AG04449 (cell line): ENCODE measurements at regions not wholly inside any gene's neighbourhood (a gene's known extent, or its start where the extent isn't known, plus 50 kb on each side); places are given as distances from the start of the nearest gene placed in this dataset.

Experiments
- CTCF ChIA-PET: fragments of 350-600 bp; formaldehyde crosslinking; extraction: SDS; loops from one replicate; lab custom pipeline; 2021; ENCODE audit warnings: antibody characterized with exemption; lab: Yijun Ruan, JAX
- POLR2A ChIA-PET: fragments of 400-600, 350-600 bp; formaldehyde crosslinking; extraction: SDS; loops from one replicate; lab custom pipeline; 2020; ENCODE audit warnings: antibody characterized with exemption, inconsistent platforms; lab: Yijun Ruan, JAX
- DNase-seq: peaks from one replicate; pipeline ENCODE4 v3.0.0-alpha.2; 2010; ENCODE audit warnings: low read depth, low spot score
- H3K4me3 ChIP-seq: 2 replicates; pipeline ENCODE4 v1.5.1; 2011; ENCODE audit warnings: low read depth, mild to moderate bottlenecking, control low read depth, low read length
- TF ChIP-seq, protein P1 (sequence below): IDR thresholded peaks from one replicate; pipeline ENCODE4 v1.5.1; 2011; ENCODE audit warnings: mild to moderate bottlenecking, moderate library complexity, low read length, control low read depth, inconsistent platforms; ENCODE audit not compliant: insufficient read depth; ENCODE audit errors: missing control alignments

DNA sequence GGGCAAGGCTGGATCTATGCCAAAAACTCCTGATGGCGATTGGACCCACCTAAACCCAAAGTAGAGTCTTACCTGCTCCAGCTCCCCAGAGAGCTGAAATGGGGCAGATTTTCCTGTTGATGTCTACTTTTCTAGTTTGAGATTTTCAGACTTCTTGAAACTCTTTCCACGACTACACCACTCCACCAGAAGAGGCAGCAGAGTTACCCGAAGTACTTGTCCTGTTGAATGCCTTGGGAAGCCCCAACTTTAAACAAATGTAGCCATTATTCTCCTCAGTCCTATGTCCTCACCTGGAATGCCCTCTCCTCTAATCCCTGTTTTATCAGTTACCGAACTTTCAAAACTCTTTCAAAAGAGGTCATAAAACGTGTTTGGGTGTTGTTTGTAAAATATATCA lies 843.8 kb downstream of the VGLL3 start:
- ChIA-PET POLR2A (no interaction called here), CTCF (no interaction called here)
- H3K4me3 ChIP-seq: no peak overlapping the region
- TF ChIP-seq, protein P1, sequence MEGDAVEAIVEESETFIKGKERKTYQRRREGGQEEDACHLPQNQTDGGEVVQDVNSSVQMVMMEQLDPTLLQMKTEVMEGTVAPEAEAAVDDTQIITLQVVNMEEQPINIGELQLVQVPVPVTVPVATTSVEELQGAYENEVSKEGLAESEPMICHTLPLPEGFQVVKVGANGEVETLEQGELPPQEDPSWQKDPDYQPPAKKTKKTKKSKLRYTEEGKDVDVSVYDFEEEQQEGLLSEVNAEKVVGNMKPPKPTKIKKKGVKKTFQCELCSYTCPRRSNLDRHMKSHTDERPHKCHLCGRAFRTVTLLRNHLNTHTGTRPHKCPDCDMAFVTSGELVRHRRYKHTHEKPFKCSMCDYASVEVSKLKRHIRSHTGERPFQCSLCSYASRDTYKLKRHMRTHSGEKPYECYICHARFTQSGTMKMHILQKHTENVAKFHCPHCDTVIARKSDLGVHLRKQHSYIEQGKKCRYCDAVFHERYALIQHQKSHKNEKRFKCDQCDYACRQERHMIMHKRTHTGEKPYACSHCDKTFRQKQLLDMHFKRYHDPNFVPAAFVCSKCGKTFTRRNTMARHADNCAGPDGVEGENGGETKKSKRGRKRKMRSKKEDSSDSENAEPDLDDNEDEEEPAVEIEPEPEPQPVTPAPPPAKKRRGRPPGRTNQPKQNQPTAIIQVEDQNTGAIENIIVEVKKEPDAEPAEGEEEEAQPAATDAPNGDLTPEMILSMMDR: no peak
- no peak for DNase-seq

DNA sequence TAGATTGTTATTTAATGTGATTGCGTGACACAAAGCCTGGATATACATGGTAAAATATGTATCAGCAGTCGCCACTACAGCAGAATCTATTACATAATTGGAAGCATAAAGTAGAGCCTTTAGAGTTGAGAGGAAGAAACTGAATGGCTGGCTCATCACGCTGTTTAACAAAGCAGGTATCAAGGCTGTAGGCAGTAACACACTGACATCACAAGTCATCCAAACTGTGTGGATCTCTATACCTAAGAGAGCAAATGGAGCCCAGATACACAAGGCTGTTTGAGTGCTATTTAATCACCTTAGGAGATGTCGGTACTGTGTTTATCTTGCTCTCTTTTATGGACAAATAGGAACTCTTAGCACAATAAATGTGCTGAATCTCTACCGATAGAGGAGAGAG lies 864.4 kb downstream of the VGLL3 start:
- CTCF ChIA-PET: no interaction called here
- DNase-seq: no peak
- no peak overlapping the region for H3K4me3 ChIP-seq
- TF ChIP-seq, protein P1: no peak
- POLR2A ChIA-PET: no interaction called here
